Tibial nerve (tissue), 4 donors: ENCODE measurements at regions not wholly inside any gene's neighbourhood (a gene's known extent, or its start where the extent isn't known, plus 50 kb on each side); places are given as distances from the start of the nearest gene placed in this dataset.

Experiments
- DNase-seq, 2 donors: peaks; one replicate each; pipeline ENCODE4 v3.0.0-alpha.2; 2019; ENCODE audit warnings: low spot score in 2 of 2
- H3K27ac ChIP-seq, 4 donors: fragments of 200-600 bp; sonication (generic) in 3 of 4; one replicate each; pipeline ENCODE4 v1.5.1; 2017 to 2019; ENCODE audit warnings: mild to moderate bottlenecking in 1 of 4
- H3K27me3 ChIP-seq, 2 donors: fragments of 200-600 bp; sonication (generic) in 1 of 2; one replicate each; pipeline versions ENCODE4 v1.5.1 to v1.6.0; 2017 to 2019
- H3K36me3 ChIP-seq, 3 donors: fragments of 200-600 bp; sonication (generic); one replicate each; pipeline ENCODE4 v1.5.1; 2018 to 2019
- H3K4me1 ChIP-seq, 4 donors: fragments of 200-600 bp; sonication (generic) in 3 of 4; one replicate each; pipeline ENCODE4 v1.5.1; 2017 to 2019
- H3K4me3 ChIP-seq, 4 donors: fragments of 200-600 bp; sonication (generic) in 3 of 4; one replicate each; pipeline ENCODE4 v1.5.1; 2017 to 2019; ENCODE audit warnings: mild to moderate bottlenecking in 1 of 4, moderate library complexity in 1 of 4
- H3K9me3 ChIP-seq, 4 donors: fragments of 200-600 bp; sonication (generic) in 3 of 4; one replicate each; pipeline ENCODE4 v1.5.1; 2017 to 2019
- CTCF ChIP-seq, 5 experiments: fragments of 200-600 bp in 3 of 5; fragments of 450-650 bp in 2 of 5; sonication (generic) in 3 of 5; IDR thresholded peaks; one replicate each; pipeline ENCODE4 v1.5.1; 2016 to 2019; ENCODE audit warnings: antibody characterized with exemption in 5 of 5, mild to moderate bottlenecking in 3 of 5, moderate library complexity in 2 of 5
- EP300 ChIP-seq, 2 donors: sonication (generic); formaldehyde crosslinking; IDR thresholded peaks; one replicate each; pipeline ENCODE4 v1.6.1; 2017; ENCODE audit warnings: antibody characterized with exemption in 2 of 2, mild to moderate bottlenecking in 1 of 2
- POLR2A ChIP-seq, 2 donors: fragments of 450-650 bp; IDR thresholded peaks; one replicate each; pipeline ENCODE4 v1.6.1; 2017; ENCODE audit warnings: antibody characterized with exemption in 2 of 2, mild to moderate bottlenecking in 2 of 2, moderate library complexity in 2 of 2
- WGBS, 2 donors: methylation state at CpG; one replicate each; pipeline ENCODE4 v1.1.5; 2018; 5-methylcytosine and 5-hydroxymethylcytosine counted together

GRCh38 chr22:22425356-22425755, 83.2 kb downstream of the ZNF280B start:
- no peak for TF ChIP-seq CTCF (IDR thresholded peaks at IDR 0.05)
- no peak for TF ChIP-seq EP300 (IDR thresholded peaks at IDR 0.05)
- no peak for TF ChIP-seq POLR2A (IDR thresholded peaks at IDR 0.05)
- H3K4me3 ChIP-seq, result no peak overlapping the region
- DNase-seq, result no peak
- no peaks in the 10 kb centered on the region for H3K36me3 ChIP-seq
- no peaks in the 10 kb centered on the region for H3K4me1 ChIP-seq
- no peak overlapping the region for H3K27ac ChIP-seq
- 30 to 78% methylated on average over 1 of the region's 1 CpG for WGBS, 2 donors
- no peaks in the 10 kb centered on the region for H3K9me3 ChIP-seq
- peaks cover 0 to 17% of the 10 kb centered on the region in 2 donors for H3K27me3 ChIP-seq

- Histone ChIP-seq H3K4me1 (no peaks in the 10 kb centered on the region), H3K27ac (no peak overlapping the region), H3K4me3 (no peak overlapping the region), H3K36me3 (no peaks in the 10 kb centered on the region), H3K9me3 (no peaks in the 10 kb centered on the region), H3K27me3 (peaks cover 0 to 18% of the 10 kb centered on the region in 2 donors)
- WGBS, 2 donors, result 53 to 56% methylated on average over 6 to 8 of the region's 8 CpGs
- TF ChIP-seq EP300 (IDR thresholded peaks at IDR 0.05) (no peak), CTCF (IDR thresholded peaks at IDR 0.05) (no peak), POLR2A (IDR thresholded peaks at IDR 0.05) (no peak)
- DNase-seq, result no peak
Measured at GRCh38 chr22:22425783-22426624, 82.5 kb downstream of the ZNF280B start.

GRCh38 chr22:22427542-22428065, 80.9 kb downstream of the ZNF280B start:
- Histone ChIP-seq H3K4me1 (no peaks in the 10 kb centered on the region), H3K36me3 (no peaks in the 10 kb centered on the region), H3K27ac (no peak overlapping the region), H3K27me3 (peaks cover 0 to 16% of the 10 kb centered on the region in 2 donors), H3K4me3 (no peak overlapping the region), H3K9me3 (no peaks in the 10 kb centered on the region)
- no peak for TF ChIP-seq POLR2A (IDR thresholded peaks at IDR 0.05)
- TF ChIP-seq EP300 (IDR thresholded peaks at IDR 0.05), result no peak
- TF ChIP-seq CTCF (IDR thresholded peaks at IDR 0.05), result no peak
- 86 to 87% methylated on average over 4 of the region's 4 CpGs for WGBS, 2 donors
- DNase-seq, result no peak

GRCh38 chr22:22428222-22429098, 80.1 kb downstream of the ZNF280B start:
- H3K4me3 ChIP-seq, result no peak overlapping the region
- H3K27me3 ChIP-seq, result peaks cover 0 to 16% of the 10 kb centered on the region in 2 donors
- no peak overlapping the region for H3K27ac ChIP-seq
- no peaks in the 10 kb centered on the region for H3K36me3 ChIP-seq
- H3K4me1 ChIP-seq, result no peaks in the 10 kb centered on the region
- no peak for TF ChIP-seq EP300 (IDR thresholded peaks at IDR 0.05)
- TF ChIP-seq POLR2A (IDR thresholded peaks at IDR 0.05), result no peak
- no peak for TF ChIP-seq CTCF (IDR thresholded peaks at IDR 0.05)
- DNase-seq, result no peak
- H3K9me3 ChIP-seq, result no peaks in the 10 kb centered on the region
- WGBS, 2 donors, result 77 to 82% methylated on average over 8 of the region's 8 CpGs
